SU-DHL-6 (cell line): ENCODE measurements at regions not wholly inside any gene's neighbourhood (a gene's known extent, or its start where the extent isn't known, plus 50 kb on each side); places are given as distances from the start of the nearest gene placed in this dataset.

ENCODE experiments used
- H2AFZ ChIP-seq: fragments of 200-600 bp; sonication (generic); 2 replicates; pipeline ENCODE4 v1.6.1; 2014; ENCODE audit warnings: low read depth, mild to moderate bottlenecking, moderate library complexity, mixed read lengths, antibody characterized with exemption, low read length; ENCODE audit not compliant: severe bottlenecking
- H3F3A ChIP-seq: fragments of 200-600 bp; shearing (Covaris generic); 2 replicates; pipeline ENCODE4 v1.6.0; 2016; ENCODE audit warnings: antibody characterized with exemption, mild to moderate bottlenecking; ENCODE audit not compliant: insufficient read depth
- H3K27ac ChIP-seq: fragments of 200-600 bp; sonication (generic); 2 replicates; pipeline ENCODE4 v1.5.1; 2016; ENCODE audit warnings: low read depth, mild to moderate bottlenecking, low read length, moderate library complexity, mixed read lengths
- H3K27me3 ChIP-seq: fragments of 200-600 bp; sonication (generic), shearing (Covaris generic); 2 replicates; pipeline ENCODE4 v1.6.0; 2014; ENCODE audit warnings: mild to moderate bottlenecking, low read length
- H3K36me3 ChIP-seq: fragments of 200-600 bp; sonication (generic); 2 replicates; pipeline ENCODE4 v1.6.1; 2014; ENCODE audit warnings: mild to moderate bottlenecking, low read length, mixed read lengths
- H3K4me2 ChIP-seq: fragments of 300-600, 200-600 bp; shearing (Covaris generic), sonication (generic); 2 replicates; pipeline ENCODE4 v1.6.0; 2014; ENCODE audit warnings: low read length, low read depth, mild to moderate bottlenecking; ENCODE audit not compliant: poor library complexity, severe bottlenecking
- H3K4me3 ChIP-seq: fragments of 200-600 bp; sonication (generic); 2 replicates; pipeline ENCODE4 v1.5.1; 2014; ENCODE audit warnings: antibody characterized with exemption, low read length, mild to moderate bottlenecking, mixed read lengths; ENCODE audit not compliant: insufficient read depth, poor library complexity, severe bottlenecking
- H3K79me2 ChIP-seq: fragments of 200-600 bp; sonication (generic); 2 replicates; pipeline ENCODE4 v1.6.1; 2014; ENCODE audit warnings: mild to moderate bottlenecking, low read length, moderate library complexity; ENCODE audit not compliant: insufficient read depth
- H3K9ac ChIP-seq: fragments of 200-600 bp; sonication (generic); 2 replicates; pipeline ENCODE4 v1.7.0; 2014; ENCODE audit warnings: mild to moderate bottlenecking, low read length
- H3K9me2 ChIP-seq: fragments of 200-600 bp; sonication (generic); replicated peaks from 2 replicates; pipeline ENCODE4 v1.6.1; 2014; ENCODE audit warnings: low read length; ENCODE audit not compliant: insufficient read depth
- H3K9me3 ChIP-seq: fragments of 200-600 bp; sonication (generic); 2 replicates; pipeline ENCODE4 v1.6.1; 2014; ENCODE audit warnings: low read length, mixed read lengths; ENCODE audit not compliant: insufficient read depth
- H4K20me1 ChIP-seq: fragments of 200-600 bp; sonication (generic); 2 replicates; pipeline ENCODE4 v1.6.1; 2014; ENCODE audit warnings: low read depth, mild to moderate bottlenecking, antibody characterized with exemption, low read length, moderate library complexity, mixed read lengths
- EZH2phosphoT487 ChIP-seq: fragments of 200-600 bp; sonication (generic), shearing (Covaris generic); conservative IDR thresholded peaks from 2 replicates; pipeline ENCODE4 v1.6.1; 2018; ENCODE audit warnings: mild to moderate bottlenecking, antibody characterized with exemption, low read length, moderate library complexity, mixed read lengths
- TF ChIP-seq, protein P1 (sequence below): fragments of 200-600 bp; sonication (generic); IDR thresholded peaks from one replicate; pipeline ENCODE4 v1.5.1; 2017; ENCODE audit warnings: antibody characterized with exemption, mild to moderate bottlenecking, low read length, moderate library complexity; ENCODE audit not compliant: insufficient read depth, poor library complexity, severe bottlenecking

DNA sequence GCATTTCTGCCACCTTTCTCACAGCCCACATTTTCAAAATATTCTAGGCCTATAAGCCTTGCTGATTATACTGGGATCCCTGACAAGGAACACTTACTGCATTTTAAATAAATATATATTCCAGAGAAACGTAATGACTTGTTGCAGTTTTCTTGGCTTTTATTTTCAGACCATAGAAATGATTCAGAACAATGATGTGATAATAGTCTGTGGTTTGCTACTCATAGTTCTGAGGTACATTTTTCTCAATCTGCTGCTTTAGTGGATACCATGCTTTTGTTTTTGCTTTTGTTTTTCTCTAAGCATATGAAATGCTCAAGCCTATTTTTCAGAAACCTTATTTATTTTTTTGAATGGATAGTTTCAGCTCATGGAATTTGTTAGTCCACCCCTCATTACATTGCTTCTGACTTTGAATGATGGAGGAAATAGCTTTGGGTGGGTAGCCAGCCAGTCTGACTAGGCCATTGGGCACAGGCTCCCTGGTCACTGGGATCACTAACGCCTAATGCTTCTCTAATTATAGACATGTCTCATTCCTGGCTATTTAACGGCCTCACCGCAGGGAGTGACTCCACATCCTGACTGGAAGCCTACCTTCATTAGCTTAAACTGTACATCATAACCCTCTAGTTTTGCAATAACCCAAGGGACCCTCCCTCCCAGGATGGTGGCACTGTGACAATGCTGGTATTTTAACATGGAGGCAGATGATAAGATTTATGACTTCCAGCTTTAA, 66.1 kb downstream of the MBL2 start:
- no peak overlapping the region for H3K4me3 ChIP-seq
- H3K27ac ChIP-seq = no peak overlapping the region
- no peaks in the 10 kb centered on the region; the same call in 1 of the 2 replicates for H3K27me3 ChIP-seq
- H3K79me2 ChIP-seq = no peaks in the 10 kb centered on the region
- H3K9me2 ChIP-seq = no peaks in the 10 kb centered on the region
- no peaks in the 10 kb centered on the region for H3K36me3 ChIP-seq
- H3K9ac ChIP-seq = no peak overlapping the region
- no peaks in the 10 kb centered on the region for H4K20me1 ChIP-seq
- no peaks in the 10 kb centered on the region for H3F3A ChIP-seq
- no peak overlapping the region for H3K4me2 ChIP-seq
- no peaks in the 10 kb centered on the region for H3K9me3 ChIP-seq
- H2AFZ ChIP-seq = no peak overlapping the region
- TF ChIP-seq, protein P1, sequence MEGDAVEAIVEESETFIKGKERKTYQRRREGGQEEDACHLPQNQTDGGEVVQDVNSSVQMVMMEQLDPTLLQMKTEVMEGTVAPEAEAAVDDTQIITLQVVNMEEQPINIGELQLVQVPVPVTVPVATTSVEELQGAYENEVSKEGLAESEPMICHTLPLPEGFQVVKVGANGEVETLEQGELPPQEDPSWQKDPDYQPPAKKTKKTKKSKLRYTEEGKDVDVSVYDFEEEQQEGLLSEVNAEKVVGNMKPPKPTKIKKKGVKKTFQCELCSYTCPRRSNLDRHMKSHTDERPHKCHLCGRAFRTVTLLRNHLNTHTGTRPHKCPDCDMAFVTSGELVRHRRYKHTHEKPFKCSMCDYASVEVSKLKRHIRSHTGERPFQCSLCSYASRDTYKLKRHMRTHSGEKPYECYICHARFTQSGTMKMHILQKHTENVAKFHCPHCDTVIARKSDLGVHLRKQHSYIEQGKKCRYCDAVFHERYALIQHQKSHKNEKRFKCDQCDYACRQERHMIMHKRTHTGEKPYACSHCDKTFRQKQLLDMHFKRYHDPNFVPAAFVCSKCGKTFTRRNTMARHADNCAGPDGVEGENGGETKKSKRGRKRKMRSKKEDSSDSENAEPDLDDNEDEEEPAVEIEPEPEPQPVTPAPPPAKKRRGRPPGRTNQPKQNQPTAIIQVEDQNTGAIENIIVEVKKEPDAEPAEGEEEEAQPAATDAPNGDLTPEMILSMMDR = no peak
- TF ChIP-seq EZH2phosphoT487 = no peak
